MCF 10A (cell line): ENCODE measurements at regions not wholly inside any gene's neighbourhood (a gene's known extent, or its start where the extent isn't known, plus 50 kb on each side); places are given as distances from the start of the nearest gene placed in this dataset.

Experiments
- BruUV-seq: library from RNA; stranded (reverse); fragments of 400-500 nt; replicated peaks from 2 replicates; lab custom pipeline; 2021; lab: Mats Ljungman, UMichigan
- CTCF ChIA-PET: fragments of 300-600 bp; sonication (Branson Sonifier 250); formaldehyde crosslinking; extraction: SDS; loops from one replicate; lab custom pipeline; 2021; ENCODE audit warnings: antibody characterized with exemption, inconsistent platforms; lab: Yijun Ruan, JAX
- POLR2A ChIA-PET: fragments of 300-600, 350-650 bp; sonication (Branson Sonifier 250); formaldehyde crosslinking; extraction: SDS; loops from one replicate; lab custom pipeline; 2020; ENCODE audit warnings: antibody characterized with exemption, inconsistent platforms; lab: Yijun Ruan, JAX
- DNase-seq: peaks from one replicate; pipeline ENCODE4 v3.0.0-alpha.2; 2018; ENCODE audit not compliant: unreplicated experiment
- H3K27ac Mint-ChIP-seq: one replicate; pipeline ENCODE4 v1.8.0; 2022; ENCODE audit warnings: mild to moderate bottlenecking, low read depth, mixed read lengths; ENCODE audit not compliant: unreplicated experiment
- H3K27me3 Mint-ChIP-seq: one replicate; pipeline ENCODE4 v1.8.0; 2022; ENCODE audit warnings: mixed read lengths; ENCODE audit not compliant: insufficient read depth, unreplicated experiment
- H3K36me3 Mint-ChIP-seq: one replicate; pipeline ENCODE4 v1.8.0; 2022; ENCODE audit warnings: mild to moderate bottlenecking, moderate library complexity, mixed read lengths; ENCODE audit not compliant: insufficient read depth, unreplicated experiment
- H3K4me1 Mint-ChIP-seq: one replicate; pipeline ENCODE4 v1.8.0; 2022; ENCODE audit warnings: mixed read lengths; ENCODE audit not compliant: insufficient read depth, unreplicated experiment
- H3K4me3 Mint-ChIP-seq: one replicate; pipeline ENCODE4 v1.8.0; 2022; ENCODE audit warnings: mild to moderate bottlenecking, moderate library complexity, mixed read lengths; ENCODE audit not compliant: unreplicated experiment
- H3K9me3 Mint-ChIP-seq: one replicate; pipeline ENCODE4 v1.8.0; 2022; ENCODE audit warnings: mixed read lengths; ENCODE audit not compliant: unreplicated experiment
- intact Hi-C: fragments of 100-400 bp; cut with micrococcal nuclease; formaldehyde crosslinking; loops from 2 replicates; pipeline ENCODE4 v1.14.1; 2022
- TF ChIP-seq, protein P1 (sequence below): fragments of 200-600 bp; IDR thresholded peaks from one replicate; pipeline ENCODE4 v1.8.0; 2022; ENCODE audit warnings: antibody characterized with exemption, mild to moderate bottlenecking; ENCODE audit not compliant: unreplicated experiment

DNA sequence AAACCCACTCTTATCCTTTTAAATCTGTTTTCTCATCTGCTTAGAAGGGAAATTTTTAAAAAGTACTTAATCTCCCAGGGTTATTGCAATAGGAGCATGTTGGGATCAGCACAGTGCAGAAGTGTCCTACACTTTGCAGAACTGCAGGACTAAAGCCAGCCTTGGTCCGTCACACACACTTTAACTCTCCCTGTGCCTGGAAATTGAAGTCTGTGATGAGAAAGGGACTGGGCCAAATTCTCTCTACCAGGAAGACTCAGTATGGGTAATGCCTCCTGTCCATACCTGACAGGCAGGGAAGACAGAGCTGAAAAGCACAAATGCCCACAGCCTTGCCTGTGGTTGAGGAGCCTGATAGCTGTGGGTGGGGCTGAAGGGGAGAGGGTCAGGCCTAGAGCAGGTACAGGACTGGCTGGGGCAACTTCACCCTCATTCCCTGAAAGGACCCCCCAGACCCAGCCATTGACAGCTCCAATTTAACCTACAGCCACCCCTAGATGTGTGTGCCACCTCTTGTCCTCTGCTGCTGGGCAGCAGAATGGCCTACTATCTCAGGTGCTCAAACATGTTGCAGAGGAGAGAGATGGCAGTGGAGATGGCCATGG is 377.2 kb upstream of the KLHL29 start:
- ChIA-PET CTCF (no interaction called here), POLR2A (no interaction called here)
- BruUV-seq: no TSS peak
- intact Hi-C loops: no loop called here
- H3K27me3 Mint-ChIP-seq: no peaks in the 10 kb centered on the region
- H3K4me1 Mint-ChIP-seq: no peaks in the 10 kb centered on the region
- DNase-seq: no peak
- no peak overlapping the region for H3K4me3 Mint-ChIP-seq
- H3K36me3 Mint-ChIP-seq: no peaks in the 10 kb centered on the region
- TF ChIP-seq, protein P1, sequence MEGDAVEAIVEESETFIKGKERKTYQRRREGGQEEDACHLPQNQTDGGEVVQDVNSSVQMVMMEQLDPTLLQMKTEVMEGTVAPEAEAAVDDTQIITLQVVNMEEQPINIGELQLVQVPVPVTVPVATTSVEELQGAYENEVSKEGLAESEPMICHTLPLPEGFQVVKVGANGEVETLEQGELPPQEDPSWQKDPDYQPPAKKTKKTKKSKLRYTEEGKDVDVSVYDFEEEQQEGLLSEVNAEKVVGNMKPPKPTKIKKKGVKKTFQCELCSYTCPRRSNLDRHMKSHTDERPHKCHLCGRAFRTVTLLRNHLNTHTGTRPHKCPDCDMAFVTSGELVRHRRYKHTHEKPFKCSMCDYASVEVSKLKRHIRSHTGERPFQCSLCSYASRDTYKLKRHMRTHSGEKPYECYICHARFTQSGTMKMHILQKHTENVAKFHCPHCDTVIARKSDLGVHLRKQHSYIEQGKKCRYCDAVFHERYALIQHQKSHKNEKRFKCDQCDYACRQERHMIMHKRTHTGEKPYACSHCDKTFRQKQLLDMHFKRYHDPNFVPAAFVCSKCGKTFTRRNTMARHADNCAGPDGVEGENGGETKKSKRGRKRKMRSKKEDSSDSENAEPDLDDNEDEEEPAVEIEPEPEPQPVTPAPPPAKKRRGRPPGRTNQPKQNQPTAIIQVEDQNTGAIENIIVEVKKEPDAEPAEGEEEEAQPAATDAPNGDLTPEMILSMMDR: no peak
- no peaks in the 10 kb centered on the region for H3K9me3 Mint-ChIP-seq
- H3K27ac Mint-ChIP-seq: no peak overlapping the region

DNA sequence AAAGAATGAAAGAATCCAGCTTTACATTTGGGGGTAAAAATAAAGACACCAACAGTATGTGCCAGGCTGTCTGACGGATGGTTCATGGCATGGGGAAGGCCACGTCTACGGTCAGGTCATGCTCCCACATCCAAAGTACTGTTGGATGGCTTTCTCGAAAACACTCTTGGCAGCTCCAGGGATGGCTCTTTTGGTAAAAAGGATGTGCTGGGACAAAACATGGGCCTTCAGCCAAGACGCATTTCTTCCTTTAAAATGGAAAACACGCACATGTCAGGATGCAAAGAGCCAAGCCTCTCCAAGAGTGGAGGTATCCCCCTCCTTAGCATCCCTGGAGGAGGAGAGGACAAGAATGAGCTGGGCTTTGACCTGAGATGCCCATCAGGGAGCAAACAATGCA is 376.5 kb upstream of the KLHL29 start:
- no peaks in the 10 kb centered on the region for H3K4me1 Mint-ChIP-seq
- H3K4me3 Mint-ChIP-seq: no peak overlapping the region
- no peak overlapping the region for H3K27ac Mint-ChIP-seq
- ChIA-PET POLR2A (no interaction called here), CTCF (no interaction called here)
- no TSS peak for BruUV-seq
- no peaks in the 10 kb centered on the region for H3K36me3 Mint-ChIP-seq
- no peaks in the 10 kb centered on the region for H3K27me3 Mint-ChIP-seq
- TF ChIP-seq, protein P1: no peak
- no peaks in the 10 kb centered on the region for H3K9me3 Mint-ChIP-seq
- no peak for DNase-seq
- intact Hi-C loops: no loop called here

DNA sequence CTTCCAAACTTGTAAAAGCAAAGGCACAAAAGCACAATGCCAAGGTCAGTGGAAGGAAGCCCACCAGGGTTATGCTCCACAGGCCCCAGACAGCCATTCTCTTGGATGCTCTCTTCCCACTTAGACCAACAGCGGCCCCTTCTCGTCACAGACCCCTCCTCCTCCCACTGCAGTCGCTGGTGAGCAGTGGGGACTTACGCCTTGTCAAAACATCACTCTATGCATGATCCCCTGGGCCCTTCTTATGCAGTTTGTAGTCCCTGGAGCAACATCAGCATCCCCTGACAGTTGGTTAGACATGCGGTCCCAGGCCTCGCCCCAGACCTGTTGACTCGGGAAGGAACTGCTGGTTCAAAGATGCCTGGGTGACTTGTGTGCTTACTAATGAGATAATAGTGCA is 376.0 kb upstream of the KLHL29 start:
- no peaks in the 10 kb centered on the region for H3K27me3 Mint-ChIP-seq
- no peak for DNase-seq
- intact Hi-C loops: no loop called here
- POLR2A ChIA-PET: no interaction called here
- H3K4me3 Mint-ChIP-seq: no peak overlapping the region
- H3K27ac Mint-ChIP-seq: no peak overlapping the region
- no TSS peak for BruUV-seq
- CTCF ChIA-PET: no interaction called here
- H3K9me3 Mint-ChIP-seq: no peaks in the 10 kb centered on the region
- TF ChIP-seq, protein P1: no peak
- H3K36me3 Mint-ChIP-seq: no peaks in the 10 kb centered on the region
- no peaks in the 10 kb centered on the region for H3K4me1 Mint-ChIP-seq

GRCh38 chr2:23009545-23010149 is 375.3 kb upstream of the KLHL29 start:
- Mint-ChIP-seq H3K27ac (peak overlapping the region; percentile 5), H3K36me3 (no peaks in the 10 kb centered on the region), H3K4me1 (no peaks in the 10 kb centered on the region), H3K4me3 (no peak overlapping the region), H3K27me3 (no peaks in the 10 kb centered on the region), H3K9me3 (no peaks in the 10 kb centered on the region)
- TF ChIP-seq, protein P1: no peak
- POLR2A ChIA-PET: no interaction called here
- CTCF ChIA-PET: no interaction called here
- intact Hi-C loops: no loop called here
- no TSS peak for BruUV-seq
- DNase-seq: peak; percentile 36
